Astrocyte (in vitro differentiated cells and primary cell): ENCODE measurements at regions not wholly inside any gene's neighbourhood (a gene's known extent, or its start where the extent isn't known, plus 50 kb on each side); places are given as distances from the start of the nearest gene placed in this dataset.
"Not testable (repeated sequence)": the region's sequence is repeated elsewhere in the genome, so short reads cannot be mapped to it uniquely, and the experiment has no call there.

Experiments
- EZH2 ChIP-seq: IDR thresholded peaks from 2 replicates; pipeline ENCODE4 v1.6.1; 2012; ENCODE audit warnings: mild to moderate bottlenecking, low read length, inconsistent platforms; ENCODE audit not compliant: insufficient read depth
- TF ChIP-seq, protein P1 (sequence below): IDR thresholded peaks from 2 replicates; pipeline ENCODE4 v1.5.1; 2011; ENCODE audit warnings: low read depth, mild to moderate bottlenecking, inconsistent platforms, low read length, moderate library complexity; ENCODE audit not compliant: insufficient read depth

DNA sequence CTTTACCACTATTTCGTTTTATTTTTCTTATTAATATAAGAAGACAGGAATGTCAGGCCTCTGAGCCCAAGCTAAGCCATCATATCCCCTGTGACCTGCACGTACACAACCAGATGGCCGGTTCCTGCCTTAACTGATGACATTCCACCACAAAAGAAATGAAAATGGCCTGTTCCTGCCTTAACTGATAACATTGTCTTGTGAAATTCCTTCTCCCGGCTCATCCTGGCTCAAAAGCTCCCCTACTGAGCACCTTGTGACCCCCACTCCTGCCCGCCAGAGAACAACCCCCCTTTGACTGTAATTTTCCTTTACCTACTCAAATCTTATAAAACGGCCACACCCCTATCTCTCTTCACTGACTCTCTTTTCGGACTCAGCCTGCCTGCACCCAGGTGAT is 101.8 kb upstream of the UST start:
- TF ChIP-seq, protein P1, sequence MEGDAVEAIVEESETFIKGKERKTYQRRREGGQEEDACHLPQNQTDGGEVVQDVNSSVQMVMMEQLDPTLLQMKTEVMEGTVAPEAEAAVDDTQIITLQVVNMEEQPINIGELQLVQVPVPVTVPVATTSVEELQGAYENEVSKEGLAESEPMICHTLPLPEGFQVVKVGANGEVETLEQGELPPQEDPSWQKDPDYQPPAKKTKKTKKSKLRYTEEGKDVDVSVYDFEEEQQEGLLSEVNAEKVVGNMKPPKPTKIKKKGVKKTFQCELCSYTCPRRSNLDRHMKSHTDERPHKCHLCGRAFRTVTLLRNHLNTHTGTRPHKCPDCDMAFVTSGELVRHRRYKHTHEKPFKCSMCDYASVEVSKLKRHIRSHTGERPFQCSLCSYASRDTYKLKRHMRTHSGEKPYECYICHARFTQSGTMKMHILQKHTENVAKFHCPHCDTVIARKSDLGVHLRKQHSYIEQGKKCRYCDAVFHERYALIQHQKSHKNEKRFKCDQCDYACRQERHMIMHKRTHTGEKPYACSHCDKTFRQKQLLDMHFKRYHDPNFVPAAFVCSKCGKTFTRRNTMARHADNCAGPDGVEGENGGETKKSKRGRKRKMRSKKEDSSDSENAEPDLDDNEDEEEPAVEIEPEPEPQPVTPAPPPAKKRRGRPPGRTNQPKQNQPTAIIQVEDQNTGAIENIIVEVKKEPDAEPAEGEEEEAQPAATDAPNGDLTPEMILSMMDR = not testable (repeated sequence)
- not testable (repeated sequence) for TF ChIP-seq EZH2
